ENCODE measurements at regions not wholly inside any gene's neighbourhood (a gene's known extent, or its start where the extent isn't known, plus 50 kb on each side); places are given as distances from the start of the nearest gene placed in this dataset.

DNA sequence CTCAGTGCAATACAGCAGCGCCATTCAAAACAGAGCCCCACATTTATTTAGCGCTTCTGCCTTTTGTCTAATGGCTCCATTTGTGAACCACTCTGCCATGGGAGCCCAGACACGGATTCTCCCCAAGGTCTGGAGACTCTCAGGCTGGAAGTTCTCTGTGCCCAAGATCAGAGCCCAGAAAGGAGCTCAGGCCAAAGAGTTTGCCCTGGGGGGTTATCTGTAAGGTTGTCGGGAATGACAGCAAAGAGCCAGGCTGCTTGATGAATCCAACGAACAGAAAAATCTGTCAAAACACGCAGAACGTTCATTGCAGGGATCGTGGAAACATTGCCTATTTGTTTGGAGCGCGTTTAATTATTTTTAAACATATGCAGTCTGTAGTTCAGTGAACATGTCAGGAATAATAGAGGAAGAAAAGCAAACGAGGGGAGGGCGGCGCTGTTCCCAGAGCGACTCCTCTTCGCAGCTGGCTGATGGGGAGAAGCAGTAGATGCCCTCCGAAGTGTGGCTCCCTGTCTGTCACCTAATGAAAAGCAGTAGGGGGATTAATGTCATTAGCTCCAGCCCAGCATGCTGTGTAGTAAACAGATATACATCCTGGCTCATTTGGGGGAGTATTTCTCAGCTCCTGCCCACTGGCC lies 464.9 kb upstream of the MPDZ start:
- DNase-seq = no peak

DNA sequence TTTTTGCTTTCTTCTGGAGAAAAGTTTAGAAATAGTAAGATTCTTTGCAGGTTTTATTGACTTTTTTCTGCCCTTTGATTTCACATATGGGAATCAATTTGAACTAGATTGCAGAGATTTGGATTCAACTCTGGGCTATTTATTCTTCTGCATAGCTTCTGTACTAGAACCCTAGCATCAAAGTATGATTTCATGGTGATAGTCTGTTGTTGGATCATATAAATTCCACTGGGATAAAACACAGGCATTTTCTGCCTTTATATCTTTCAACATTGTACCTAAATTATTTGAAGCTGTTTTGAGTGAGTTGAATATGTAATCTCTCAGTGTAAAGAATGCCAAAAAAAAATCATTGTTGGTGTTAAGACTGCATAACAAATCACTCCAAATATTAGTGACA lies 458.4 kb upstream of the MPDZ start:
- no peak for DNase-seq

DNA sequence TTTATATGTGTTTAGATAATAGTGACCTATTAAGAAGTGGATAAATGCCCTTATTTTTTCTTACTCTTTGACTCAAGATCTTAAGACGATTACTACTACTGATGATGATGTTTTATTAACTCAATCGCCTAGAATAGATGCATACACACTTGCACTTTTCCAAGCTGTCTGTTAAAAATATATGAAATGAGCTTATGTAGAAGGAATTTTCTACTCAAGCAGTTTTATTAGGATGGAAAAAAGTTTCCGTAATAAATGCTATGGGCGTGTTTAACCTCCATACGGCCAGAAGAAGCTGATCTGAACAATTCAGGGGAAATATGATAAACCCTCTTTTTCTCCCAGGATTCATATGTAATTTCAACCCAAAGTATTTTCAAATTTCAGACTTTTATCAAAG lies 455.7 kb upstream of the MPDZ start:
- DNase-seq = no peak

DNA sequence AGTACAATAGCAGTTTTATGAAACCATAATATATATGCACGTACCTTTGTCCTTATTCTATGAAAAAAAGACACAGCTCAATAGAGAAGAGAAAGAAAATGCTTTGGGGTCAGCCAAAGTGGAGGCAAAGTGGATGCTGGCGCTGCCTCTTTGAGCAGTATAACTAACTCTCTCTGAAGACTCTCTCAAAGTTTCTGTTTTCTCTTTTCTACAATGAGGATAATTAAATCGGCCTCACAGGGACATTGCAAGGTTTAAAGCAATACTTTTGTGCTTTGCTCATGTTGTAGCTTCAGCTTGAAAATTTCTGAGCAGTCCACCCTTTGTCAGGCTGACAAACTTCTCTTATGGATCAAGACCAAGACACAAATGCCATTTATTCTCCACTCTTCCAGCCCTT lies 455.1 kb upstream of the MPDZ start:
- no peak for DNase-seq

DNA sequence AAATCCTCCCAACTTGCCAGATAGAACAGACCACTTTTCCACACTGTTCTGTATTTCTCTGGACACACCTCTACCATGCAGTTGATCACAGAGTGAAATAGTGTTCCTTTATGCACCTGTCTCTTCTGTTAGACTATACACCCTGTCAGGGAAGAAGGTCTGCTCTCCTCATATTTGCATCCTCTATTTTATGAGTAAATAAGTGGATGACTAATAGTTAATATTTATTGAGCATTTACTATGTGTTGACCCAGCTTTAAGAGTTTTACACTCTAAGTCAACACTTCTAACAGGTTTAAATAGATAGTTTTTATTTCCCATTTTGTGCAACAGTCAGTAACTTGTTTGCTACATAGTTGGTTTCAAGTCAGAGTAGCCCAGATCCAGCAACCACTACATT lies 452.8 kb upstream of the MPDZ start:
- no peak for DNase-seq

DNA sequence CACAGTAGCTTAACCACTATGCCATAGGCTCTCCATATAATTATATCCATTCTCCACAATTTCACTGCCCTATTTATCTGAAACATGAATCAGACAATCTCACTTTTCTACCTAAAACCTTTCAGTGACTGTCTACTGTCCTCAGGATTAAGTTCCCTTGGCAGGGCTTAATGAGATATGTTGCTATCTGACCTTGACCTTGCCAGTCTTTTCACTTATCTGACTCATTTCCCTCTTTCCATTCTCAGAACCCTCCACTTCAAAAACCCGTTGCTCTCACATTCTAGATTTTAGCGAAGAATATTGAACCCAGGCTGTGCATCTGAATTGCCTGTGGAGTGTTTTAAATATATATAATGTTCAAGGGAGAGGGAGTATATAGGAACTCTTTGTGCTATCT lies 452.1 kb upstream of the MPDZ start:
- no peak for DNase-seq

DNA sequence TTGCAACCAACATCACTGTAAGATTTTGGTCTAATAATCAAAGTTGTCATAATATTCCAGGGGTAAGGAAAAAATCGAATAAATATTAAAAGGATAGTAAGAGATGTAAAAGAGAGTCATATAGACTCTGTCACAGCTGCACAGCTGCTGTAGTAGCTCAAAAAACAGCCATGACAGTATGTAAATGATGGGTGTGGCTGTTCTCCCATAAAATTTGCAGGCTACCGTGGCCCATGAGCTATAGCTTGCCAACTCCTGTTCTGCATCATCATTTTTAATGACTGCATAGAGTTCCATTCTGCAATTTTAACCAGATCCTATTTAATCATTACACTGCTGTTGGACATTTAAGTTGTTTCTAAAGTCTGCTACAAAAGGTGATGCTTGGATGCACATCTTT lies 450.5 kb upstream of the MPDZ start:
- no peak for DNase-seq

DNA sequence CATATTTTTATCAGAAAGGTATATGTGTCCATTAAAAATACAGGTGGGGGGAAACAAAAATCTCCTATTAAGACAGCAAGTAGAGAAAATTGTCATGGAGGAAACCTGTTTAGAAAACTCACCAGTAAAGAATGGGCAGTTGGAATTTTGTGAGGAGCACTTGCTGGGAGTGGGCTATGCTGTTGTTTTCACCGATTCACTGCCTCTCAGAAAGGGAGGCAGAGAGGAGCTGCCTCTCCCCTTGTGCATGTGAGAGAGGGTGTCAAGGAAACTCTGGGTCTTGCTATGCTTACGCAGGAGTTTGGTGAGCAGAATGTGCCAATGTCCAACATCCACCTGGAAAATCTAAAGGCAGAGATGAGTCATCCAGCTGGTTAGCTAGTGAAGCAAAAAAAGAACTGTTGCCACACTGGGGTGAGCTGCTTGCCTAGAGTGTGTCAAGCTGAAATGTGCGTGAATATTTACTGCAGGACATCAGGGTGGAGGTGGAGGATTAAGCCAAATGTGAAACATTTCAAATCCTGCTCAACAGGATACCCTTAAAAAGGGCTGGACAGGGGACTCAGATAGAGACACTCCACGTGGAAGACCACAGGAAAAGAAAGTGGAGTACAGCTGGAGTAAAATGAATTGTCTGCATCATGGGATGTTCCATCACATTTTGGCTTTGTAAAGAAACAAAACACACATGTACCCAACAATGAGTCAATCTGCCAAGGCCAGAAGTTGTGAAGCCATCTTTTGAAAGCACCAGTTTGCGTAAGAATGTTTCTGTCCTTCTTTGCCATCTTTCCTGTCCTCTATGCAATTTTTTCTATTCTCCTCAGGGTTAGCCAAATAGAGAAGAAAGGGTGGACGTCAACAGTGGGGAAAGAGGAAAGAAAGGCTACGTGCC lies 449.7 kb upstream of the MPDZ start:
- DNase-seq = no peak

DNA sequence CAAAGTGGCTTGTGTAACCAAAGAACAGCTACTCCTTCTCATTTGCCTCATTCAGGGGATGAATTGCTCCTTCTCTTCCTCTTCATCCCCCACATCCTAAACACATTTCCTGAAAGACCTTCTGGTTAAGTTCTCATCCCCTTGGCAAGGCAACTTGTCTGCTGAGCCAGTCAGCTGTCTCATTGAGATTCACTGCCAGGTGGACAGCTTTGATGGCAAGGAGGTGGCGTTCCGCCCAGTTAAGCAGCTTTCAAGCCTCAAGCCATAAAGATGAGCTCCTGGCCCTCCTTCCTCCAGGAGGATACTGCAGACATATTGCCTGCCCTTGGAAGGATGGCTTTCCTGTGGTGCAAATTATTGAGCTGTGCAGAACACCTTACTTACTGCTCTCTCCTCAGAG lies 448.6 kb upstream of the MPDZ start:
- DNase-seq = no peak

DNA sequence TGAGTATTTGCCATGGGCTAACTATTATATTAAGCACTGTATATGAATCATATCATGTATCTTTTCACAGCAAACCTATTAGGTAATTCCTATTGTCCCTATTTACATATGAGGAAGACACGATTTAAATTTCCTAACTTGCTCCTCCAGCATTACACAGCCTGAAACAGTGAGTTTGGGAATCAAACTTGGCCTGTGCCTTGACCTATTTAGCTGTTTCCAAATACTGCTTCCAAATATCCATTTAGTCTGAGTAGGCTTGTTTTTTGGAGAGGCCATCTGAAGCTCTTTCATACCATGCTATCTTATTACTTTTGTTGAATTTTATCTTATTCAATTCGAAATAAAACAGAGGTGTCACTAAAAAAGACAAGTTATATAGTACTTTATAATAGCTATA lies 447.3 kb upstream of the MPDZ start:
- no peak for DNase-seq

DNA sequence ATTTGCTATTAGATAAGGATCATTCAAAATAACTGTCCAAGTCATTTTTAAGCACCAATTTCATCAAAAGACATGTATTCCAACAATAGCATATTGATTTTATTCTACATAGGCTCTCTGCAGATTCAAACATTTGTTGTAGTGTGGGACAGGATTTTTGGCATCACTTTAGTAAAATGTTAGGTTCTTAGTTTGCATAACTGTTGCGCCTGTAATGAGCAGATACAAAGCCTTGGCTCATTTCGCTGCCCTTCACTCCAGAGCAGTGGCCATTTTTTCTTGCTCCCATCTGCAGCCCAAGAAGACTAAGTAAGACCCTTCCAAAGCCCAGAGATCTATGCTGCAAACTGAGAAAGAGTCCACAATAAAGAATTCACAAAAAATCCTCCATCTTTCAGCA lies 446.0 kb upstream of the MPDZ start:
- DNase-seq = no peak

DNA sequence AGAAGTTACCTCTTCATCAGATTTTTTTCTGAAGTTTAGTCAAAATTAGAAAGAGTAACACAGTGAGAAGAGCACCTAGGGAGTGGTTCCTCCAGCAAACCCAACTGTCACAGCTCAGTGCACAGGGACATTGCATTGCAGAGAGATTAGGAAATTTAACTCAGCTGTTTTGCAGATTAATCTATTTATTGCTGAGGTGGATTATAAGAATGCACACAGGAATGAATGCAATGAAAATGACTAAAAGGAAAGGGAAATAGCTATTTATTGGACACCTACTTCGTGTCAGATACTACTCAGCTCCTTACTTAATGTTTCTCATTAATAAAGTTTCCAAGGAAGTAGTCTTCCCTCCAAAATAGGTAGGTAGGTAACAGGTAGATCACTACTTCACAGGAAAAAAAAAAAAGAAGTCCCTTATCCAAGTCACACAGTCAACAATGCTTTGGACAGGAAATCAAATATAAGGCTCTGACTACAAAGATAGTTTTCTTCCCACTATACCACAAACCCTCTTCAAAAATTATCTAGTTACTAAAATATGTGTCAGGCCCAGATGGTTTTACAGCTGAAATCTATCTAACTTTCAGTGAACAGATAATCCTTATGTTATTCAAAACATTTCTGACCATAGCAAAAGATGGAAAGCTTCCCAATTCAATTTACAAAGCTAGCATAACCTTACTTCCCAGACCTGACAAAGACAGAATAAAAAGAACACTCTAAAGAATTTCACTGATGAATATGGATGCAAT lies 442.2 kb upstream of the MPDZ start:
- DNase-seq = no peak

DNA sequence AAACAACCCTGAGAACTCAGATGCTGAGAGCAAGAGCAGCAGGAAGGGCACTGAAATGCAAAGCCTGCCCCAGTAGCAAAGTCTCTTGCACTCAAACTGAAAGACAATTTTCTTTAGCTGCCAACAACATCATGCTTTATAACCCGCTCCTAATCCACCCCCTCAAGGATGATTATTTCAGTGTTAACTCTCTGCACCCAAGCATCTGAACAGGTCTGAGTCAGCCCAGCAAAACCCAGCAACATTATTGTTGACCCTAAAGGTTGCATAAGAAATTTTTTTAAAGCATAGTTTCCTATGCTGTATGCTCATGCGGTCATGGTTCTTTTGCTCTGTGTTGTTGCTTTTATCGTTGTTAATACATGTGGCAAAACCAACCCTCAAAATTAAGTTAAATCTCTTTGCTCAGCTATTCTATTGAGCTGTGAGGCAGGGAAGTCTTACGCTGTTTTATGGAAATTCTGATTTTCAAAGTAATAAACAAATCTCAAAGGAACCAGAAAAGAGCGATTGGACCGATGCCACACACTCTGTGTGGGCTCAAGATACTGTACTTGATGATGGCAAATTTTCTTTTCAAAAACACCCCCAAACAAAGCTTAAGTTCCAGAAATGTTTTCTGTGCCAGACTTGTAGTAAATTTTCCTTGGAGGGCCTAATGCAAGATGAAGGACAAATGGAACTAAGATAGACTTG lies 440.6 kb upstream of the MPDZ start:
- no peak for DNase-seq

DNA sequence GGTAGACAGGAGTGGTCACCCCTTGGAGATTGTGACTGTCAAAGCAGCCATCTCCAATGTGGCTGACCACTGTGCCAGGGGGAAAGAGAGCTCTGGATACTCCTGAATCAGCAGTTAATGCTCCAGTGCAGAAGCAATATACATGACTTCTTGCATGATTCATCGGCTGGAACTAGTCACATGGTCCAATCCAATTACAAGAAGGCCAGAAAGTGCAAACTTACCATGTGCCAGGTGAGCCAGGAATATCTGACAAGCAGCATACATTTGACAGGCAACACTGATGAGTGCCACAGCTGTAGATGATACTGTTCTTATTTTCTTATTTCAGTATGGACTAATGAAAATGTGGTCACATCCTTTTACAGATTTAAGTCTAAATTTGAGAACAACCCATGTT lies 440.0 kb upstream of the MPDZ start:
- DNase-seq = no peak

DNA sequence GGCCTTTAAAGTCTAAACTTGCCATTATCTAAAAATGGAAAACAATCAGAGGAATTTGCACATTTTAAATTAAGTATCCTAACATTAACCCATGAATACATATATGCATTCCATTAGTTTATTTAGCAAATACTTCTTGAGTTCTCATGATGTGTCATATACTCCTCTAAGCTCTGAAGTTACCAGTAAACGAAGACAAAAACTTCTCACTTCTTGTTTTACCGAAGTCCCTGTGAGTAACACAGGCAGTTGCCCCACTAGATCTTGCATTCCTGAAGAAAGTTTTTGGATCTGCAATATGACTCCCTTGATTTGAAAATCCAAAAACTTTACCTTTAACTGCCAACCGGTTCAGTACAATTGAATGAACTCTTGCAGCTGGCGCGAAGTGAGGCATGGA lies 439.0 kb upstream of the MPDZ start:
- DNase-seq = no peak

DNA sequence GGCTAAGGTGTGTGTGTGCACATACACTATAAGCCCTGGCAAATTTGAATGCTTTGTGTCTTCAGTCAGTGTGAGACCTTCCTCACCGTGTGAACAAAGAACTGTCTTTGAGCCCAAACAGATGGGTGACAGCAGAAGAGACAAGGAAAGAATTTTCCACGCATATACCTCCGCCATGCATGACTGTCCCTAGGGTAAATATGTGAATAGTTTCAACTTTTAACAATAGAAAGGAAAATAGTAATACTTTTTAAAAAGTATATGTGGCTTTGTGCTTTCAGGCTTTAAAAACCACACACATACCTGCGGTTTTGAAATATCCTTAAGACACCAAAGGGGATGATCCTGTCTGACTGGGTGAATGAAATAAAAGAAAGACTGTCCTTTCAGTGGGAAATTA lies 438.6 kb upstream of the MPDZ start:
- no peak for DNase-seq

DNA sequence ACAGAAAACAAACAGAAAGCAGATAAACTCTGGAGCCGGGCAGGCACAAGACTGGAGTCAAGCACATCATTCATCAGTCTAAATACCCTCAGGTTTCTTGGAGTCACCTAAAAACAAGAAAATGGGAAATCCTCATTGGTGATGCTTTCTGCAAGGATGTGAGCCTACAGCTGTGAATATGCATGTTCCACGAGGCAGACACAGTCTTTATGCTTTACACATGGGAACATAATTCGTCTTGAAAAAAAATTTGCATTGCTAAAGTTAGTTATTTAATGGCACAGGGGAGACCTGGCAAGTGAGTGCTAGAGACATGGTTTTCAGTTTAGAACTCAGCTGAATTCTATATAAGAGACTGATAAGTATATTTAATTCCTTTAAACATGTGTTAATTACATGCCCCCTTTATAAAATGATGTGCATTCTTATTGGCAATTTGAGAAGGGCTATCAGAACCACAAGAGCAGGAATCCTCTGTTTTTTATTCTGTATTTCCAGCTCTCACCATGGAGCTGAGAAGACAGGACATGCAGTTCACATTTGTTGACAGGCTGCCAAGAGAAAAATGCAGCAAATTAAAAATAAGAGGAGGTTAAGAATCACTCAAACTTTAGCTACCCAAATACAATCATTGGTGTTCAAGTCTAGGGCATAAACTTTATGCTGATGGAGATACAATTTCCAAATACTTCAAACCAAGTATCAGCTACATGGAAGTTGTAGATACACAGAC lies 438.0 kb upstream of the MPDZ start:
- DNase-seq = no peak

DNA sequence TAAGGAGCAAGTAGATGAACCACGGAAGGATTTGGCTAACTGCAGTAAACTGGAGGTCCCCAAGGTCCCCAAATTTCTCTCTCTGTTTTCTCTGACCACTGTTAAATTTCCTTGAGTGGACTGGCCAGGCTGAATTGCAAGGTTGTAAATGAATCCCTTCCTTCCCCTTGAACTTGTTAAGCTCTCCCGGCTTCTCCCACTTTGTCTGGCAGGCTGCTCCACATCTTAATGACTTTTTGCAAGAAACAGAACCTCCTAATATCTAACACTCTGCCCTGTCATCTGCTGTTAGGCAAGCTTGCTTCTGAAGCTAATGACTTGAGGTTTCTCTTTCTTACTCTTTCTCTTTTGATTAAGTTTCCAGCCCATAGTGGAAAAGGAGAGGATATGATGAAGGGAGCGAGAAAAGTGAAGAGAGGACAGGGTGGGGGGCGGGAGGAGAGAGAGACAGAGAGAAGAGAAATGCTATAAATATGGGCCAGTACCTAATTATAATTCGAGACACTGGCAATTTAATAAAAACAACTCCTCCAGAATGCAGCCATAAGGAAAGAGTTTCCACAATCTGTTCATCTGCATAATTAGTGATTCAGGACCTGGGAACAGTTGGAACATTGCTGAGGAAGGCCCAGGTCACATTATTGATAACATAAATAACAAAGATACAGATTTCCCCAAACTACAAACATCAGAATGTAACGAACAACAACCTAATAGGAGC lies 437.3 kb upstream of the MPDZ start:
- no peak for DNase-seq

DNA sequence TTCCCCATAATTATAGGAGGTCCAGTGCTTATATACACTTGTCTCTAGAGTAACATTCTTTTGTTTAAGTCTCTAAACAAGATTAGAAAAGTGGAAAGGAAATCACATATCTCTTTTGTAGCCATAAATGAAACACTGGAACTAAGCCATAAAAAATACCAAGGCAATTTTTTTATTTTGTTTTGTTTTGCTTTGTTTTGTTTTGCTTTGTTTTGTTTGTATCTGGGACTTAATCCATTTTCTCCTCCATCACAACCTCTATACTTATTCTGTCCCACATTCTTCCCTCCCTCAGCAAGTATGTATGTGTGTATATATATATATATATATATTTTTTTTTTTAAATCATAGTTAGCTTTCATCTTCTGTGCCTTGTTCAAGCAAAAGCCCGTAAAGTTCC lies 436.6 kb upstream of the MPDZ start:
- DNase-seq = no peak

DNA sequence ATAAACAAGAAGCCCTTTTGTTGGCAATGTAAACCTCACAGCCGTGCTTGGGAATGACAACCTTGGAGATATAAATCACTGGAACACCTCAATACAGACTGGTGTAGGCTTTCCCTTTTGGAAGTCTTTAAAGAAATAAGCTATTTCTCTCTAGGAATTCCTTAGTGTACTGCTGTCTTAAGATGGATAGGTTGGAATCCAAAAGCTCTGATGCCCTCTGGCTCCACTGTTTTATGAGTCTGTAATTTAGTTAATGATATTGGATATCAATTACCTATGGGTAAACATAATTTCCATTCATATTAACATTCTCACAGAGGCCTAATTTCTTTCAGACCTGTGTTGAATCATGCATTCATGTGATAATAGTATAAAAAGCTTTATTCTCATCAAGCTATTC lies 435.9 kb upstream of the MPDZ start:
- no peak for DNase-seq

DNA sequence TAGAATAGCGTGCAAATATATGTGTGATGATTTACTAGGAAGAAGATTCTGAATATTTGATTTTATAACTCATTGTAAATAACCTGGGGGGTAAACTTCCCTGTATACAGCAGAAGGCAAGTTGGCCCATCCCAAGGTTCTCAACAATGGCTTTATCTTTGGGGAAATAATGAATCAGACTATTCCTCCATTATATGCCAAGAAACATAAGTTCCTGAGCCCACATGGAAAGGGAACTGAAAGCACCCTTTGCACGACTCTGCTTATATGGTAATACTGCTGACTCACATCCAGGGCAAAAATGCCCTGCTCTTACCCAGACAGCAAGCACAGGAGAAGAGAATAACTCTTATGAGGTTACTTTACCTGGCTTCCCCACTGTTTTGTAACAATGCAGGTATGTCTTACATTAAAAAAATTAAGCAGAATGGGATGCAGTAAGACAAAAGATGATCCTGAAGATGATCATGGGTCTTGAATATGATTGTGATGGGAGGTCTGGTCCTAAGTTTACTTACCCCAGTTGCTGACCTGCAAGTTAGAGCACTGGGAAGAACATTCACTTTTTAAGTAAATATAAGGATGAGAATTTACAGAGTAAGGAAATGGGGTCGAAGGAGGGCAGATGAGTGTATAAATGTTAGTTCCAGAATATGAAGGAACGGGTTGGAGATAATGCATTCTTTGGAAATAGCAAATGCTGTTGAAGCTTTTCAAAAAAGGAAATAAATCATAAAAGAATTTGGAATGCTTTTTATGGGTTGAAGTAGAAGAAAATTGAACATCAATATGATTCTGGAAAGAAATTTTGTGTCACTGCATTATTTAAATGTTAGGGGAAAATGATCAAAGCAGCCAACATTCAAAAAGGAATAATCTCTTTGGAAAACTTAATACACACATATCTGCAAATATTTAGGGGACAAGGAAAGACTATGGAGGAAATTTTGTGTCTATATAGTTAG lies 428.4 kb upstream of the MPDZ start:
- DNase-seq = no peak
